ENCODE measurements at regions not wholly inside any gene's neighbourhood (a gene's known extent, or its start where the extent isn't known, plus 50 kb on each side); places are given as distances from the start of the nearest gene placed in this dataset.

DNA sequence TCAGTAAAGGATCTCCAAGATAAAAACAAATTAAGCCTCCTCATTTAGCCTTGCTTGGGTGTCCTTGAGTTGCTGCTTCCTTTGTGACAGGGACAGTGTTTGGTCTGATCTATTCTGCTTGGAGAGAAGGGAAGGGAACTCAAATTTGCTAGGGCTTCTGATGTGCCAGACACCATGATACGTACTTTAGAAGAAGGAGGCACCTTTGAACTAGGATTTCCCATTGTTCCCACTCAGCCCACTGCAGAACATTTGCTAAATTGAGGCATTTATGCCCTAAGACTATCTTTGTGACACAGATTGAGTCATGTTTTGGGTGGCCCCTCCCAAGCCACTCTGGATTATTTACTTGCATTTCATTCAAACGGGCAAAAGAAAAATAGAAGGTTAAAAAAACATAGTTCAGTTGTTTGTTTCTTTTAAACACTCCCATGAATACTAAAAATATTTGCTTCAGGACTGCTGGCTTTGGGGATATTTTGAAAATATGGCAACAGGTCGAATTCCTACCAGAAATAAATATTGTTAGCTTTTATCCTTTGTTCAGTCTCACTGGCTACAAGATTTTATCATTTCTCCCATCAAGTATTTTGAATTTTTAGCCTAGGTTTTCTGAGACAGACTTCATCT lies 81.9 kb upstream of the WLS start:
- Histone ChIP-seq H3K4me3 (peak overlapping the region in 2 of 4 donors; percentile 13 to 27), H3K9me3 (no peaks in the 10 kb centered on the region), H3K27ac (replicated peaks in 1 of 4) (peak overlapping the region; percentile 43 to 67 (median 57)), H3K4me1 (peaks cover 0 to 23% (median 18%) of the 10 kb centered on the region in 4 donors), H3K27me3 (no peaks in the 10 kb centered on the region), H3K36me3 (no peaks in the 10 kb centered on the region)
- 39% methylated on average over 3 of the region's 3 CpGs for WGBS
- TF ChIP-seq POLR2A (IDR thresholded peaks at IDR 0.05; ENCODE audit: low read depth) (no peak), POLR2AphosphoS5 (IDR thresholded peaks at IDR 0.05) (no peak), EP300 (IDR thresholded peaks at IDR 0.05) (no peak)
- TF ChIP-seq, protein P1, sequence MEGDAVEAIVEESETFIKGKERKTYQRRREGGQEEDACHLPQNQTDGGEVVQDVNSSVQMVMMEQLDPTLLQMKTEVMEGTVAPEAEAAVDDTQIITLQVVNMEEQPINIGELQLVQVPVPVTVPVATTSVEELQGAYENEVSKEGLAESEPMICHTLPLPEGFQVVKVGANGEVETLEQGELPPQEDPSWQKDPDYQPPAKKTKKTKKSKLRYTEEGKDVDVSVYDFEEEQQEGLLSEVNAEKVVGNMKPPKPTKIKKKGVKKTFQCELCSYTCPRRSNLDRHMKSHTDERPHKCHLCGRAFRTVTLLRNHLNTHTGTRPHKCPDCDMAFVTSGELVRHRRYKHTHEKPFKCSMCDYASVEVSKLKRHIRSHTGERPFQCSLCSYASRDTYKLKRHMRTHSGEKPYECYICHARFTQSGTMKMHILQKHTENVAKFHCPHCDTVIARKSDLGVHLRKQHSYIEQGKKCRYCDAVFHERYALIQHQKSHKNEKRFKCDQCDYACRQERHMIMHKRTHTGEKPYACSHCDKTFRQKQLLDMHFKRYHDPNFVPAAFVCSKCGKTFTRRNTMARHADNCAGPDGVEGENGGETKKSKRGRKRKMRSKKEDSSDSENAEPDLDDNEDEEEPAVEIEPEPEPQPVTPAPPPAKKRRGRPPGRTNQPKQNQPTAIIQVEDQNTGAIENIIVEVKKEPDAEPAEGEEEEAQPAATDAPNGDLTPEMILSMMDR (IDR thresholded peaks at IDR 0.05) = no peak
- intact Hi-C loops (cut with DNase I) = no loop called here
- DNase-seq (ENCODE audit: extremely low spot score) = no peak

DNA sequence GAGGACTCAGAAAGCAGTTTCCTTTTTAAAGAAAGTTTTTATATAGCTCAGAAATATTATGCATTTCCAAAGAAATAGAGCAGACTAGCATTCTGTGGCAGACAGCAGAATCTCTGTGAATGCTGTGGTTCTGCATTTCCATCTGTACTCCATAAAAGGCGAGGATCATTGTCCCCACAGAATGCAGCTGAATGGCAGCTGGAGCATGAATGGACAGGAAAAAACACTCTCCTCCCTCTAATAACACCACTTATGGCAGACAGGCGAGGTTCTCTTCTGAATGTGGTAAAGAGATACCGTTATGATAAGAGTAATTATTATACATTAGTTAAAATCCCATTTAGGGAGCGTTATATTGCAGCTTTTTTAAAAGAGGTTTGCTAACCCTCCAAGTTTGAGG lies 81.4 kb upstream of the WLS start:
- no peaks in the 10 kb centered on the region for H3K36me3 ChIP-seq
- no peaks in the 10 kb centered on the region for H3K9me3 ChIP-seq
- intact Hi-C loops (cut with DNase I) = loop anchor here (2.0 kb wide), 1 partner anchor 43 kb away; no protein-coding TSS in a partner anchor
- DNase-seq (ENCODE audit: extremely low spot score) = no peak
- TF ChIP-seq POLR2AphosphoS5 (IDR thresholded peaks at IDR 0.05) = no peak
- TF ChIP-seq, protein P1 (IDR thresholded peaks at IDR 0.05) = no peak
- TF ChIP-seq POLR2A (IDR thresholded peaks at IDR 0.05; ENCODE audit: low read depth) = no peak
- peaks cover 0 to 27% (median 23%) of the 10 kb centered on the region in 4 donors for H3K4me1 ChIP-seq
- H3K4me3 ChIP-seq = peak overlapping the region in 3 of 4 donors; percentile 13 to 27 (median 14)
- H3K27me3 ChIP-seq = no peaks in the 10 kb centered on the region
- WGBS = 33% methylated on average over 4 of the region's 4 CpGs
- H3K27ac ChIP-seq (replicated peaks in 1 of 4) = peak overlapping the region; percentile 43 to 67 (median 57)

DNA sequence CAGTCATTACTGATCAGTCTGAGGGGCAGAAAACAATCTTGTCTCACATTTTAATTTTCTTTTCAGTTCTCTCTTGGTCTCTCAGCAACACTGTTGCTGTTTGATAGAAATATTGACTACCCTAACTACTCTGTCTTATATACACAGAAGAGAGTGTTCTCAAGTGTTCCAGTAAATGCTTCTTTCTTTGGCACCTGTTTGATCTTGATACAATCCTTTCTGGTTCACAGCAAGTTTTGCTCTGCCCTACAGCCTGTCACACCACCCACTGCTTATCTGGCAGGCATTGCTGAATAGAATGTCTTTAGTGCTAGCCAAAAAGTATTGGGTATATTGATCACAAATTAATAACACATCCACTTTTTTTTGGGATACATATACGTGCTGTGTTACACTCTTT lies 75.7 kb upstream of the WLS start:
- DNase-seq (ENCODE audit: extremely low spot score) = no peak
- intact Hi-C loops (cut with DNase I) = no loop called here
- H3K4me1 ChIP-seq = peaks cover 13 to 28% (median 22%) of the 10 kb centered on the region in 4 donors
- TF ChIP-seq, protein P1 (IDR thresholded peaks at IDR 0.05) = no peak
- peak in 1 of 2 donors; percentile 27 for TF ChIP-seq POLR2AphosphoS5 (IDR thresholded peaks at IDR 0.05)
- 54% methylated on average over 1 of the region's 1 CpG for WGBS
- no peaks in the 10 kb centered on the region for H3K9me3 ChIP-seq
- no peak overlapping the region for H3K4me3 ChIP-seq
- no peaks in the 10 kb centered on the region for H3K27me3 ChIP-seq
- H3K36me3 ChIP-seq = no peaks in the 10 kb centered on the region
- H3K27ac ChIP-seq (replicated peaks in 1 of 4) = peak overlapping the region; percentile 70 to 76 (median 72)

DNA sequence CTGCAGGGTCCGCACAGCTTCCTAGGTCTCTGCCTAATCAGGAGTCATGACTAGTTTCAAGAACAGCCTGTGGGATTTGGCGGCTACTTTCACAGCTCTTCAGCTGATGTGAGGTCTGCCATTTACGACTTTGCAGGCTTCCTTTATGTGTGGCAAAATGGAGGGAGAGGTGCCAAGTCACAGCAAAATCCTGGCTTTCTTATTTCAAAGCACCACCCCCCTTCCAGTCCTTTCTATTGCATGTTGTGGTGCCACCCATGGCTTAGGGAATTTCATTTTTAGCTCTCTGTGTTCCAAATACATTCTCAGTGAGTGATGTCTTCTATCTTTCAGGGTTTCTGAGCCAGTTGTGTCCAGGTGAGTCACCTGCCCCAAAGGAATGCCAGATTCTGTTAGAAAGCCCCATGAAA lies 75.1 kb upstream of the WLS start:
- Histone ChIP-seq H3K27ac (replicated peaks in 1 of 4) (peak overlapping the region; percentile 70 to 76 (median 72)), H3K36me3 (no peaks in the 10 kb centered on the region), H3K4me1 (peaks cover 13 to 26% (median 21%) of the 10 kb centered on the region in 4 donors), H3K4me3 (no peak overlapping the region), H3K27me3 (no peaks in the 10 kb centered on the region), H3K9me3 (no peaks in the 10 kb centered on the region)
- intact Hi-C loops (cut with DNase I) = no loop called here
- 62% methylated on average over 3 of the region's 3 CpGs for WGBS
- no peak for DNase-seq (ENCODE audit: extremely low spot score)
- TF ChIP-seq POLR2A (IDR thresholded peaks at IDR 0.05; ENCODE audit: low read depth) = no peak
- no peak for TF ChIP-seq EP300 (IDR thresholded peaks at IDR 0.05)
- TF ChIP-seq, protein P1 (IDR thresholded peaks at IDR 0.05) = no peak
- no peak for TF ChIP-seq POLR2AphosphoS5 (IDR thresholded peaks at IDR 0.05)

All from esophagus muscularis mucosa (tissue), 4 donors.